Small intestine (tissue), 7 donors: ENCODE measurements at regions not wholly inside any gene's neighbourhood (a gene's known extent, or its start where the extent isn't known, plus 50 kb on each side); places are given as distances from the start of the nearest gene placed in this dataset.
"Not testable (repeated sequence)": the region's sequence is repeated elsewhere in the genome, so short reads cannot be mapped to it uniquely, and the experiment has no call there.

Source experiments
- DNase-seq, 2 donors: peaks; one replicate each; pipeline versions ENCODE4 v3.0.0 to v3.0.0-alpha.2; 2013
- FAIRE-seq: peaks from 2 replicates; lab custom pipeline; 2012; peaks lifted over from hg19 to GRCh38; lab: Jason Lieb, UNC
- H3K27ac ChIP-seq, 3 donors: one replicate each; pipeline ENCODE4 v1.5.1; 2013; ENCODE audit warnings: low read length in 2 of 3, mild to moderate bottlenecking in 2 of 3, control low read depth in 1 of 3, inconsistent platforms in 1 of 3, low read depth in 1 of 3, moderate library complexity in 1 of 3
- H3K27me3 ChIP-seq, 3 donors: one replicate each; pipeline ENCODE4 v1.6.1; 2013; ENCODE audit warnings: low read length in 3 of 3, inconsistent platforms in 1 of 3; ENCODE audit not compliant: control insufficient read depth in 3 of 3, insufficient read depth in 3 of 3
- H3K36me3 ChIP-seq, 3 donors: one replicate each; pipeline ENCODE4 v1.6.1; 2013; ENCODE audit warnings: low read length in 3 of 3, inconsistent platforms in 1 of 3, low read depth in 1 of 3, mild to moderate bottlenecking in 1 of 3, moderate library complexity in 1 of 3; ENCODE audit not compliant: control insufficient read depth in 3 of 3, insufficient read depth in 2 of 3
- H3K4me1 ChIP-seq, 3 donors: one replicate each; pipeline ENCODE4 v1.6.1; 2013; ENCODE audit warnings: low read length in 2 of 3, inconsistent platforms in 1 of 3, low read depth in 1 of 3, mild to moderate bottlenecking in 1 of 3, moderate library complexity in 1 of 3; ENCODE audit not compliant: control insufficient read depth in 3 of 3, insufficient read depth in 2 of 3
- H3K4me3 ChIP-seq, 3 donors: one replicate each; pipeline ENCODE4 v1.5.1; 2013; ENCODE audit warnings: low read length in 3 of 3, control low read depth in 1 of 3, inconsistent platforms in 1 of 3, low read depth in 1 of 3, mild to moderate bottlenecking in 1 of 3, moderate library complexity in 1 of 3
- H3K9me3 ChIP-seq, 2 donors: one replicate each; pipeline ENCODE4 v1.6.1; 2013; ENCODE audit warnings: low read depth in 1 of 2, low read length in 1 of 2; ENCODE audit not compliant: control insufficient read depth in 2 of 2, insufficient read depth in 1 of 2
- WGBS, 3 donors: extraction: QIAGEN DNeasy Blood & Tissue Kit; methylation state at CpG; one replicate each; pipeline ENCODE4 v1.1.7; 2013; 5-methylcytosine and 5-hydroxymethylcytosine counted together
- donor health status: healthy with polysubstance abuse.
- donor health status: control.
- donor health status: control.
- donor health status: Bipolar disorder and iron deficiency.
- donor health status: healthy.

- Histone ChIP-seq H3K27me3 (no peaks in the 10 kb centered on the region), H3K9me3 (no peaks in the 10 kb centered on the region), H3K36me3 (no peaks in the 10 kb centered on the region), H3K4me3 (no peak overlapping the region), H3K4me1 (no peaks in the 10 kb centered on the region), H3K27ac (no peak overlapping the region)
- no peak for FAIRE-seq
- 87 to 89% (median 88%) methylated on average over 9 of the region's 9 CpGs for WGBS, 3 donors
- no peak for DNase-seq
Measured at GRCh38 chr9:16062542-16063240, 509.8 kb downstream of the CCDC171 start.

- Histone ChIP-seq H3K27me3 (no peaks in the 10 kb centered on the region), H3K36me3 (no peaks in the 10 kb centered on the region), H3K9me3 (no peaks in the 10 kb centered on the region), H3K4me1 (no peaks in the 10 kb centered on the region), H3K4me3 (no peak overlapping the region), H3K27ac (no peak overlapping the region)
- WGBS, 3 donors: 79 to 88% (median 86%) methylated on average over 5 of the region's 5 CpGs
- DNase-seq: no peak
- no peak for FAIRE-seq
Measured at GRCh38 chr9:16063241-16063591, 510.4 kb downstream of the CCDC171 start.

- Histone ChIP-seq H3K4me1 (no peaks in the 10 kb centered on the region), H3K4me3 (no peak overlapping the region), H3K9me3 (no peaks in the 10 kb centered on the region), H3K27me3 (no peaks in the 10 kb centered on the region), H3K27ac (no peak overlapping the region), H3K36me3 (no peaks in the 10 kb centered on the region)
- 84 to 92% (median 90%) methylated on average over 8 of the region's 8 CpGs for WGBS, 3 donors
- no peak for FAIRE-seq
- DNase-seq: no peak
Measured at GRCh38 chr9:16064771-16065170, 511.9 kb downstream of the CCDC171 start.

- FAIRE-seq, H3K4me1 ChIP-seq, DNase-seq, H3K27ac ChIP-seq, H3K27me3 ChIP-seq, H3K9me3 ChIP-seq, H3K36me3 ChIP-seq, H3K4me3 ChIP-seq: not testable (repeated sequence)
- WGBS, 3 donors: 73 to 86% (median 83%) methylated on average over 3 of the region's 6 CpGs
Measured at GRCh38 chr9:16066201-16066600, 513.4 kb downstream of the CCDC171 start.

GRCh38 chr9:16068476-16068875, 515.6 kb downstream of the CCDC171 start:
- no peaks in the 10 kb centered on the region for H3K9me3 ChIP-seq
- FAIRE-seq (no peak), DNase-seq (no peak)
- 88 to 92% (median 91%) methylated on average over 9 of the region's 9 CpGs for WGBS, 3 donors
- no peaks in the 10 kb centered on the region for H3K4me1 ChIP-seq
- no peaks in the 10 kb centered on the region for H3K36me3 ChIP-seq
- H3K27me3 ChIP-seq: peaks cover 0 to 3% (median 0%) of the 10 kb centered on the region in 3 donors
- H3K27ac ChIP-seq: no peak overlapping the region
- no peak overlapping the region for H3K4me3 ChIP-seq

GRCh38 chr9:16069249-16069648, 516.4 kb downstream of the CCDC171 start:
- Histone ChIP-seq H3K4me1 (no peaks in the 10 kb centered on the region), H3K27ac (no peak overlapping the region), H3K36me3 (no peaks in the 10 kb centered on the region), H3K4me3 (no peak overlapping the region), H3K9me3 (no peaks in the 10 kb centered on the region), H3K27me3 (peaks cover 0 to 3% (median 0%) of the 10 kb centered on the region in 3 donors)
- FAIRE-seq (no peak), DNase-seq (no peak)
- WGBS, 3 donors: 88 to 93% (median 91%) methylated on average over 13 of the region's 13 CpGs

GRCh38 chr9:16069671-16070454, 517.0 kb downstream of the CCDC171 start:
- H3K9me3 ChIP-seq: no peaks in the 10 kb centered on the region
- no peak for DNase-seq
- H3K4me3 ChIP-seq: no peak overlapping the region
- 65 to 74% (median 72%) methylated on average over 14 of the region's 14 CpGs for WGBS, 3 donors
- no peaks in the 10 kb centered on the region for H3K36me3 ChIP-seq
- no peaks in the 10 kb centered on the region for H3K4me1 ChIP-seq
- no peak overlapping the region for H3K27ac ChIP-seq
- H3K27me3 ChIP-seq: peaks cover 0 to 3% (median 0%) of the 10 kb centered on the region in 3 donors
- FAIRE-seq: no peak

GRCh38 chr9:16070455-16071145, 517.8 kb downstream of the CCDC171 start:
- Histone ChIP-seq H3K4me3 (no peak overlapping the region), H3K36me3 (no peaks in the 10 kb centered on the region), H3K4me1 (no peaks in the 10 kb centered on the region), H3K27me3 (peaks cover 0 to 3% (median 0%) of the 10 kb centered on the region in 3 donors), H3K27ac (no peak overlapping the region), H3K9me3 (no peaks in the 10 kb centered on the region)
- FAIRE-seq (no peak), DNase-seq (no peak)
- 78 to 81% (median 81%) methylated on average over 8 of the region's 8 CpGs for WGBS, 3 donors
